Cardiac fibroblast (primary cell): ENCODE measurements at regions not wholly inside any gene's neighbourhood (a gene's known extent, or its start where the extent isn't known, plus 50 kb on each side); places are given as distances from the start of the nearest gene placed in this dataset.

ENCODE experiments used
- DNase-seq, 2 donors: peaks; one replicate each; pipeline versions ENCODE4 v3.0.0 to v3.0.0-alpha.2; 2010; ENCODE audit warnings: low read depth in 2 of 2
- H3K4me3 ChIP-seq, 2 donors: replicated peaks in 1 of 2; 1 replicate in 1 of 2; 2 replicates in 1 of 2; pipeline ENCODE4 v1.5.1; 2011; ENCODE audit warnings: low read depth in 2 of 2, low read length in 2 of 2, mild to moderate bottlenecking in 2 of 2, moderate library complexity in 1 of 2
- CTCF ChIP-seq: IDR thresholded peaks from one replicate; pipeline ENCODE4 v1.5.1; 2011; ENCODE audit warnings: low read depth, mild to moderate bottlenecking, low read length, inconsistent platforms

- DNase-seq, result no peak
- no peak overlapping the region for H3K4me3 ChIP-seq
- TF ChIP-seq CTCF, result no peak
Measured at GRCh38 chr9:26321935-26322334, 570.7 kb downstream of the CAAP1 start.

GRCh38 chr9:26319859-26320258 is 572.7 kb downstream of the CAAP1 start:
- no peak for TF ChIP-seq CTCF
- DNase-seq, result no peak
- no peak overlapping the region for H3K4me3 ChIP-seq

- DNase-seq, result no peak
- no peak for TF ChIP-seq CTCF
Measured at GRCh38 chr9:26313108-26313507, 579.5 kb downstream of the CAAP1 start.

GRCh38 chr9:26311463-26311995 is 581.1 kb downstream of the CAAP1 start:
- DNase-seq, result no peak
- no peak for TF ChIP-seq CTCF
- H3K4me3 ChIP-seq, result no peak overlapping the region

More at GRCh38 chr9:26313108-26313507, 579.5 kb downstream of the CAAP1 start:
- H3K4me3 ChIP-seq, result no peak overlapping the region

- DNase-seq, result peak in 1 of 2 donors; percentile 64
- no peak for TF ChIP-seq CTCF
Measured at GRCh38 chr9:26310294-26310693, 582.3 kb downstream of the CAAP1 start.

GRCh38 chr9:26308328-26308727 is 584.3 kb downstream of the CAAP1 start:
- H3K4me3 ChIP-seq, result no peak overlapping the region
- peak in 1 of 2 donors; percentile 24 for DNase-seq
- no peak for TF ChIP-seq CTCF

More at GRCh38 chr9:26310294-26310693, 582.3 kb downstream of the CAAP1 start:
- no peak overlapping the region for H3K4me3 ChIP-seq

- no peak for DNase-seq
- TF ChIP-seq CTCF, result no peak
- H3K4me3 ChIP-seq, result no peak overlapping the region
Measured at GRCh38 chr9:26301659-26302058, 590.9 kb downstream of the CAAP1 start.
